Endothelial cell of umbilical vein (primary cell): ENCODE measurements at regions not wholly inside any gene's neighbourhood (a gene's known extent, or its start where the extent isn't known, plus 50 kb on each side); places are given as distances from the start of the nearest gene placed in this dataset.

ENCODE experiments used
- BruUV-seq: library from RNA; stranded (reverse); fragments of 400-500 nt; replicated peaks from 2 replicates; lab custom pipeline; 2021; lab: Mats Ljungman, UMichigan
- CTCF ChIA-PET: fragments of 300-600, 350-600 bp; sonication (Branson Sonifier 250); formaldehyde crosslinking; loops from one replicate; lab custom pipeline; 2021; ENCODE audit warnings: antibody characterized with exemption, inconsistent platforms; lab: Charles Lee
- POLR2A ChIA-PET: fragments of 300-600, 350-600 bp; sonication (Branson Sonifier 250); formaldehyde crosslinking; loops from one replicate; lab custom pipeline; 2021; ENCODE audit warnings: antibody characterized with exemption, inconsistent platforms; lab: Charles Lee
- DNase-seq: peaks from one replicate; pipeline ENCODE4 v3.0.0-alpha.2; 2011; ENCODE audit warnings: low read depth, low spot score
- FAIRE-seq: peaks from 2 replicates; lab custom pipeline; 2011; peaks lifted over from hg19 to GRCh38; lab: Jason Lieb, UNC
- H2AFZ ChIP-seq: 2 replicates; pipeline ENCODE4 v1.6.0; 2012; ENCODE audit warnings: low read depth, low read length, control low read depth, inconsistent platforms
- H3K27ac ChIP-seq: 2 replicates; pipeline ENCODE4 v1.5.1; 2011; ENCODE audit warnings: low read depth, mild to moderate bottlenecking, control low read depth, low read length, moderate library complexity; ENCODE audit not compliant: insufficient read depth
- H3K27me3 ChIP-seq, 2 experiments: 2 replicates each; pipeline versions ENCODE4 v1.6.0 to v1.6.1; 2011; ENCODE audit warnings: low read length in 2 of 2, mixed read lengths in 1 of 2; ENCODE audit not compliant: control insufficient read depth in 2 of 2, insufficient read depth in 2 of 2
- H3K36me3 ChIP-seq, 2 experiments: 2 replicates in 1 of 2; 3 replicates in 1 of 2; pipeline ENCODE4 v1.5.1; 2011; ENCODE audit warnings: low read length in 2 of 2, mild to moderate bottlenecking in 1 of 2, moderate library complexity in 1 of 2; ENCODE audit not compliant: control insufficient read depth in 2 of 2, insufficient read depth in 2 of 2; ENCODE audit errors: extremely low read depth in 1 of 2
- H3K4me1 ChIP-seq: 3 replicates; pipeline ENCODE4 v1.5.1; 2011; ENCODE audit warnings: mild to moderate bottlenecking, low read length; ENCODE audit not compliant: control insufficient read depth, insufficient read depth; ENCODE audit errors: extremely low read depth
- H3K4me2 ChIP-seq: 2 replicates; pipeline ENCODE4 v1.6.1; 2011; ENCODE audit warnings: low read length, control low read depth, mixed read lengths; ENCODE audit not compliant: insufficient read depth
- H3K4me3 ChIP-seq, 3 experiments: fragments of 200-600 bp in 1 of 3; sonication (generic), shearing (Covaris generic) in 1 of 3; replicated peaks in 1 of 3; 2 replicates each; pipeline ENCODE4 v1.5.1; 2011 to 2016; ENCODE audit warnings: control low read depth in 3 of 3, low read length in 3 of 3, mild to moderate bottlenecking in 2 of 3, inconsistent platforms in 1 of 3, low read depth in 1 of 3, moderate library complexity in 1 of 3; ENCODE audit not compliant: insufficient read depth in 1 of 3
- H3K79me2 ChIP-seq: 2 replicates; pipeline ENCODE4 v1.6.0; 2012; ENCODE audit warnings: low read length, inconsistent platforms; ENCODE audit not compliant: control insufficient read depth, insufficient read depth
- H3K9ac ChIP-seq: replicated peaks from 2 replicates; pipeline ENCODE3; 2011; ENCODE audit warnings: low read length, control low read depth; ENCODE audit not compliant: insufficient read depth; ENCODE audit errors: extremely low read depth
- H3K9me1 ChIP-seq: replicated peaks from 3 replicates; pipeline ENCODE4 v1.6.0; 2011; ENCODE audit warnings: mild to moderate bottlenecking, low read length; ENCODE audit not compliant: control insufficient read depth, insufficient read depth; ENCODE audit errors: extremely low read depth
- H3K9me3 ChIP-seq: replicated peaks from 2 replicates; pipeline ENCODE4 v1.5.1; 2012; ENCODE audit warnings: low read length, inconsistent platforms; ENCODE audit not compliant: control insufficient read depth, insufficient read depth
- H4K20me1 ChIP-seq: replicated peaks from 2 replicates; pipeline ENCODE3; 2011; ENCODE audit warnings: mild to moderate bottlenecking, low read length; ENCODE audit not compliant: control insufficient read depth, insufficient read depth; ENCODE audit errors: extremely low read depth
- CTCF ChIP-seq, 2 donors: IDR thresholded peaks; 1 replicate in 1 of 2; 2 replicates in 1 of 2; pipeline ENCODE4 v1.5.1; 2011; ENCODE audit warnings: low read length in 2 of 2, mild to moderate bottlenecking in 2 of 2, moderate library complexity in 2 of 2, control low read depth in 1 of 2, inconsistent platforms in 1 of 2, low read depth in 1 of 2; ENCODE audit not compliant: insufficient read depth in 1 of 2; ENCODE audit errors: extremely low read depth in 1 of 2
- EZH2 ChIP-seq: IDR thresholded peaks from 2 replicates; pipeline ENCODE4 v1.6.1; 2012; ENCODE audit warnings: borderline replicate concordance, low read depth, mild to moderate bottlenecking, moderate library complexity, low read length, inconsistent platforms; ENCODE audit not compliant: severe bottlenecking
- FOS ChIP-seq: IDR thresholded peaks from 2 replicates; pipeline ENCODE4 v1.6.1; 2011; ENCODE audit warnings: mild to moderate bottlenecking, low read length, moderate library complexity, borderline replicate concordance; ENCODE audit not compliant: insufficient read depth
- GATA2 ChIP-seq: IDR thresholded peaks from 2 replicates; pipeline ENCODE4 v1.7.0; 2011; ENCODE audit warnings: low read depth, mild to moderate bottlenecking, moderate library complexity, mixed read lengths, low read length; ENCODE audit not compliant: insufficient read length, insufficient read depth
- JUN ChIP-seq: IDR thresholded peaks from 2 replicates; pipeline ENCODE4 v1.6.1; 2011; ENCODE audit warnings: borderline replicate concordance, low read depth; ENCODE audit not compliant: insufficient read length, insufficient read depth
- MAX ChIP-seq: IDR thresholded peaks from 2 replicates; pipeline ENCODE4 v1.6.1; 2011; ENCODE audit not compliant: insufficient read depth, insufficient read length
- MYC ChIP-seq: IDR thresholded peaks from one replicate; pipeline ENCODE4 v1.6.1; 2011; ENCODE audit warnings: mild to moderate bottlenecking, low read depth, low read length
- POLR2A ChIP-seq: IDR thresholded peaks from 2 replicates; pipeline ENCODE4 v1.6.1; 2012; ENCODE audit warnings: low read depth, mild to moderate bottlenecking, control low read depth, low read length
- POLR2AphosphoS5 ChIP-seq: IDR thresholded peaks from 2 replicates; pipeline ENCODE4 v1.6.1; 2012; ENCODE audit warnings: low read depth, mild to moderate bottlenecking, control low read depth, low read length, moderate library complexity; ENCODE audit not compliant: insufficient read depth
- dilution Hi-C: fragments of 300-500 bp; cut with MboI; formaldehyde crosslinking; loops from one replicate; pipeline ENCODE4 v1.15.0; 2019; ENCODE audit warnings: low sequenced_read_pairs; ENCODE audit not compliant: extremely low pct_ligation_motif_present
- intact Hi-C: fragments of 100-400 bp; cut with micrococcal nuclease; formaldehyde crosslinking; loops from one replicate; pipeline ENCODE4 v1.10.0; 2022

GRCh38 chr4:128604204-128604603 lies 205.3 kb upstream of the JADE1 start:
- Histone ChIP-seq H3K4me2 (no peak overlapping the region), H3K4me3 (no peak overlapping the region), H3K9me3 (no peaks in the 10 kb centered on the region), H3K4me1 (peaks cover 27% of the 10 kb centered on the region), H3K36me3 (no peaks in the 10 kb centered on the region), H3K9me1 (no peaks in the 10 kb centered on the region), H3K27me3 (no peaks in the 10 kb centered on the region), H2AFZ (no peak overlapping the region), H4K20me1 (no peaks in the 10 kb centered on the region), H3K9ac (no peak overlapping the region), H3K79me2 (no peaks in the 10 kb centered on the region), H3K27ac (no peak overlapping the region)
- CTCF ChIA-PET = no interaction called here
- FAIRE-seq (no peak), DNase-seq (no peak)
- TF ChIP-seq GATA2 (no peak), JUN (no peak), POLR2AphosphoS5 (no peak), CTCF (IDR thresholded peaks at IDR 0.05; ENCODE audit: extremely low read depth in 1 of 2, insufficient read depth in 1 of 2, low read depth in 1 of 2, low read length in 2 of 2) (no peak), MAX (no peak), EZH2 (no peak), FOS (no peak), POLR2A (no peak), MYC (no peak)
- dilution Hi-C loops (no loop called here), intact Hi-C loops (no loop called here)
- BruUV-seq = no TSS peak
- POLR2A ChIA-PET = no interaction called here
